PC-3 (cell line): ENCODE measurements at regions not wholly inside any gene's neighbourhood (a gene's known extent, or its start where the extent isn't known, plus 50 kb on each side); places are given as distances from the start of the nearest gene placed in this dataset.

ENCODE experiments used
- CTCF ChIP-seq: fragments of 300-600 bp; sonication (generic); conservative IDR thresholded peaks from 2 replicates; pipeline ENCODE4 v1.5.1; 2017; ENCODE audit warnings: antibody characterized with exemption, low read depth, mild to moderate bottlenecking, low read length
- EZH2 ChIP-seq: fragments of 300-600 bp; sonication (generic); IDR thresholded peaks from one replicate; pipeline ENCODE4 v1.6.1; 2017; ENCODE audit warnings: antibody characterized with exemption, mild to moderate bottlenecking, low read length; ENCODE audit not compliant: unreplicated experiment

- no peak for TF ChIP-seq EZH2
- TF ChIP-seq CTCF, result no peak
Observed at GRCh38 chr1:81119319-81119718, 681.4 kb upstream of the ADGRL2 start.
